Glomerular visceral epithelial cell (primary cell): ENCODE measurements at regions not wholly inside any gene's neighbourhood (a gene's known extent, or its start where the extent isn't known, plus 50 kb on each side); places are given as distances from the start of the nearest gene placed in this dataset.
"Not testable (repeated sequence)": the region's sequence is repeated elsewhere in the genome, so short reads cannot be mapped to it uniquely, and the experiment has no call there.

Experiments
- DNase-seq: peaks from one replicate; pipeline ENCODE4 v3.0.0-alpha.2; 2016; ENCODE audit errors: extremely low spot score

GRCh38 chr1:146641534-146641933 is 296.6 kb upstream of the NBPF12 start:
- not testable (repeated sequence) for DNase-seq

DNA sequence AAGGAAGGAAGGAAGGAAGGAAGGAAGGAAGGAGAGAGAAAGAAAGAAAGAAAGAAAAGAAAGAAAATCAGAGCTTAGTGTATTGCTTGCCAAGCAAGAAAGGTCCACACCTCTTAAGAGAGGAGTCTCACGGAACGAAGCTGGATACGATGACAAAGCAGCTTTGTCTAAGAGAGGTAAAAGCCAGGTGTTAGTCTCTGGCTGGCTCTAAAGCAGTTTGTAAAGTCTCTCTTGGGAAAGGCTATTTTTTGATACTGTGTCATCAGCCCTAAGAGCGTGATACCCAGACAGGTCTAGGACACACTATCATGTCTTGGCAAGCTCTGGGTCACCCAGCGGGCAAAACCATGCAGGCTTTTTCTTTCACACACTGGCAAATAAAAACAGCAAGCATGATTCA is 297.5 kb upstream of the NBPF12 start:
- not testable (repeated sequence) for DNase-seq

DNA sequence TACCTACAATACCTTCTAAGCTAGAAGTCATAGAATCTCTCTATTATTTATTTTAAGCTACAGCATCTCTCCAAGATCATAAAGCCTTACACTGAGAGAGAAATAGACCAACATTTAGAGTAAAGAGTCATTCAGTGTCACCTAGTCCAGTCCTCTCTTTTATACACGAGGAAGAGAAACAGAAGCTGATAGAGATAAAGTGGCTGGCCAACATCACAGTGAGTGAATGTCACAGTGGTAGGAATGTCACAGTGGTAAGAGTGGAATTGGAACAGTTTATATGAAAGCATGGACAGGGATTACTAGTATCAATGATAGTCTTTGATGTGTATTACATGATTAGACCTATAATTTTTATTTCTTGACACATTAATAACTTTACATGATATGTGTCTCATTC is 307.8 kb upstream of the NBPF12 start:
- DNase-seq, result not testable (repeated sequence)

- not testable (repeated sequence) for DNase-seq
Observed at GRCh38 chr1:146618582-146618981, 319.5 kb upstream of the NBPF12 start.

GRCh38 chr1:146604681-146605080 is 333.4 kb upstream of the NBPF12 start:
- not testable (repeated sequence) for DNase-seq

GRCh38 chr1:146600720-146601307 is 337.3 kb upstream of the NBPF12 start:
- DNase-seq, result not testable (repeated sequence)

GRCh38 chr1:146599906-146600305 is 338.2 kb upstream of the NBPF12 start:
- not testable (repeated sequence) for DNase-seq

DNA sequence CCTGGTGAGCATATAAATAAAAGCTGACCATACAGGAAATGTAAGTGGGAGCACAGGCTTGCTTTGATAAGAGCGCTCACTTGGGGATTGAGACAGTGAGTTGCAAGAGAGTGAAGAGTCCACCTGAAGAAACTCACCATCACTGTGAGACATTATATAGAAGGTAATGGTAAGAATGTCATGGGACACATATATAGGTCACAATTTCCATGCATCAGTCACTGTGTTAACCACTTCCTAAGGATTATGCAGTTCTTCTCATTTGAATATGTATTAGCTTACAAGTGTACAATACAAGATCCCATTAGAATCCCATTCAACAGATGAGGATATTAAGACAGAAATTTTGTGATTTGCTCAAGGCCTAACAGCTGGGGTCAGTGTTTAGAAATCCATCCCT is 352.4 kb upstream of the NOTCH2NLA start:
- DNase-seq, result not testable (repeated sequence)

GRCh38 chr1:146567541-146567940 is 338.7 kb upstream of the NOTCH2NLA start:
- DNase-seq, result not testable (repeated sequence)

GRCh38 chr1:146558032-146558431 is 329.2 kb upstream of the NOTCH2NLA start:
- DNase-seq, result not testable (repeated sequence)

GRCh38 chr1:146556405-146556804 is 327.6 kb upstream of the NOTCH2NLA start:
- DNase-seq, result not testable (repeated sequence)

DNA sequence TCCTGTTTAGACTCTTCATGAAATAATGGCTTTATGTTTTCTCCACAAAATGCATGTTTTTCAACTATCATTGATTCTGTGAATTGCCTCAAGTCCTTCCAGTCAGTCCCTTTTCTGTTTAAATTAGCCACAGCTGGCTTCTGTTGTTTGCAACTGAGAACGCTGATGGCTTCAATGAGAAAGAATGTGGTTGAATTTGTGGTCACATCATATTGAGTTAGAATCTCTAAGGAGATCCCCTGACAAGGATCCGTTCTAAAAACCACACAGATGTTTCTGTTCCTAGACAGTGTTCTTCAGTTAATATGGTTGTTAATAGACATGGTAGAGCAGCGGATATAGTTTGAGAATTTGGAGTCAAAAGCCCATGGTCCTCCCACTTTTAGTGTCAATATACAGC is 323.6 kb upstream of the NOTCH2NLA start:
- DNase-seq, result not testable (repeated sequence)

GRCh38 chr1:146548684-146549083 is 319.9 kb upstream of the NOTCH2NLA start:
- DNase-seq, result not testable (repeated sequence)

DNA sequence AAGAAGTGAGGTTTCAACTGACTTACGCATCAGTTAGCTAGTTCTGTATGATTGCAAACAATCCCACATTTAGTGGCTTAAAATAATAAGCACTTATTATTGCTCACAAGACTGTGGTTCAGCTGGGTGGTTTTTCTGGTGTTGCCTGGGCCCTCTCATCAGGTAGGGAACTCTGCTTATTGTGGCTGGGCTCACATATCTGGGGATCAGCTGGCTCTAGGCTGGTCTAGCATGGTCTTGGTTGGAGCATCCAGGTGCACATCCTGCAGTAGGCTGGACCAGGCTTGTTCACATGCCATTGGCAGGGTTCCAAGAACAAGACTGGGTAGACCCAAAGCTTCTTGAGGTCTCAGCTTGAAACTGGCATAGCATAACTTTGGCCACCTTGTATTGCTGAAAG is 317.4 kb upstream of the NOTCH2NLA start:
- not testable (repeated sequence) for DNase-seq

DNA sequence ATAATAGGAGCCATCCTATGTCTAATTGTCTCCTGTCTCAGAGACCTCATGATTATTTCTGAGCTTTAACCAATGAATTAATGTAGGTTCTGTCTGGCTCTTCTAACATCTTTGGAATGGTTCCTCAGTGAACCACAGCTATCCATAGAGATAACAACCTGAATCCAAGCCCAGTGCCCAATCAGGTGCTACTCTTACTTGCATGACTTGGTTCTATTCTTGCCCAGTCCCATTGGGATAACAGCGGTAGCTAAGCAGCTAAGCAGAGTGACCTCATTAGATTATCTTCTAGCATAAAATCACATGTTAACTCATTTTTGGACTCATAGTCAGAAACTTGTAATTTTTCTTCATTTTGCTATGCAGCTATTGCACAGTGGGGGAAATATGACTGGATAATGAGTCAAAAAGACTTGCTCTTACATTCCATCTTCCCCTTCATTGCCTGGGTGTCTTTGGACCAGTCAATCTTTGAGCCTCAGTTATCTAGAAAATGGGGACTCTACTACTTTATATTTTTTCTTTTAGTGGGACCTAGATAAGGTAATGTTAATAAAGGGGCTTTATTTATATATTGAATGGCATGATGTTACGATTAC is 309.1 kb upstream of the NOTCH2NLA start:
- DNase-seq, result not testable (repeated sequence)

GRCh38 chr1:146536028-146536427 is 307.2 kb upstream of the NOTCH2NLA start:
- not testable (repeated sequence) for DNase-seq

GRCh38 chr1:146535575-146535974 is 306.8 kb upstream of the NOTCH2NLA start:
- DNase-seq, result not testable (repeated sequence)

DNA sequence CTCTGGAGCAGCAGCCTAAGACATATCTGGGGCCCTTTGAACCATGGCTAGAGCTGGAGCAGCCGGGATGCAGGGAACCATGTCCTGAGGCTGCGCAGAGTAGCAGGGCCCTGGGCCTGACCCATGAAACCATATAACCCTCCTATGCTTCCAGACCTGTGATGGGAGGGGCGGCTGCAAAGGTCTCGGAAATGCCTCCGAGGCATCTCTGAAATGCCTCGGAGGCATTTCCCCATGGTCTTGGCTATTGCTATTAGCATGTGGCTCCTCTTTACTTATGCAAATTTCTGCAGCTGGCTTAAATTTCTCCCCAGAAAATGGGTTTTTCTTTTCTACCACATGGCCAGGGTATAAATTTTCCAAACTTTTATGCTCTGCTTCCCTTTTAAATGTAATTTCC is 302.1 kb upstream of the NOTCH2NLA start:
- DNase-seq, result not testable (repeated sequence)

- not testable (repeated sequence) for DNase-seq
Observed at GRCh38 chr1:146522812-146523211, 294.0 kb upstream of the NOTCH2NLA start.

DNA sequence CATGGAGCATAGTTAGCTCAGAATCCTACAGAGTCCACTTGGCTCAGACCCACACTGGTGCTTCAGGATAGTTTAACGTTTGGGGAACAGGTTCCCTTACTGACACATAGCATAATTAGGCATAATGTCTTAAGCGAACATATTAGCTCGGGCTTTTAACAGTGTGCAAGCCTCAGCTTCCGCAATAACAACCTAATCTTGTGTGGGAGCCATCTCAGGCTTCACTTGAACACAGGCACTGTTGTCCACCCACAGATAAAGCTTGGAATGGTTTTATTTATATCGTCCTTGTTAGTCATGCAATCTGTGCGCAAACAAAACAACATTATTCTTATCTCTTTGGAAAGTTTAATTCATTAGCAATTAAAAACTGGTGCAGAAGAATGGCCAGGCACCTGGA is 293.5 kb upstream of the NOTCH2NLA start:
- DNase-seq, result not testable (repeated sequence)

- DNase-seq, result not testable (repeated sequence)
Observed at GRCh38 chr1:146521804-146522203, 293.0 kb upstream of the NOTCH2NLA start.

GRCh38 chr1:146513754-146514153 is 284.9 kb upstream of the NOTCH2NLA start:
- not testable (repeated sequence) for DNase-seq

DNA sequence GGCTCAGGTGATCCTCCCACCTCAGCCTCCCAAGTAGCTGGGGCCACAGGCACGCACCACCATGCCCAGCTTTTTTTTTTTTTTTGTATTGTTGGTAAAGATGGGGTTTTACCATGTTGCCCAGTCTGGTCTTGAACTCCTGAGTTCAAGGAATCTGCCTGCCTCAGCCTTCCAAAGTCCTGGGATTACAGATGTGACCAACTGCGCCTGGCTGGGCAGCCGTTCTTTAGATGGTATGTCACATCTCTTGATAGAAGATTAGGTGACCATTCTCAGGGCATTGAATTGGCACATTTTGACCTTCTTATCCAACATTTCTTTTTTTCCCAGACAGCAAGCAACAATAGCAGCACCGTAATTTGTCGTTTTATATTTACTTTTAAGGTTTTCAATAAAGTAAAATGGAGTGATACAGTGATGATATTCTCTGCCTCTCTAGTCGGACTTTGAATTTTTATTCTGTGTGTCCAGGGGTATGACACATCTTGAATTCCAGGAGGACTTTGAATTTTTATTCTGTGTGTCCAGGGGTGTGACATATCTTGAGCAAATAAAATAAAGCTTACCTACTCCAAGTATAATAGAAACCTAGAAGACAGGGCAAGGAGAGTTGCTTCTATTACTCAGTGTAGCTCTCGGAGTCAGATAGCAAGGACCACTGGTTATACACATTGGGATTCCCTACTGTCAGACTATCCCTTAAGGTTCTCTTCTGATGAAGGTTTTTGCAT is 282.4 kb upstream of the NOTCH2NLA start:
- DNase-seq, result not testable (repeated sequence)
